ENCODE measurements at regions not wholly inside any gene's neighbourhood (a gene's known extent, or its start where the extent isn't known, plus 50 kb on each side); places are given as distances from the start of the nearest gene placed in this dataset.

- DNase-seq = no peak
Measured at GRCh38 chr12:54711669-54712068, 63.5 kb upstream of the DCD start.

- no peak for DNase-seq
Measured at GRCh38 chr12:54708826-54709225, 60.7 kb upstream of the DCD start.

DNA sequence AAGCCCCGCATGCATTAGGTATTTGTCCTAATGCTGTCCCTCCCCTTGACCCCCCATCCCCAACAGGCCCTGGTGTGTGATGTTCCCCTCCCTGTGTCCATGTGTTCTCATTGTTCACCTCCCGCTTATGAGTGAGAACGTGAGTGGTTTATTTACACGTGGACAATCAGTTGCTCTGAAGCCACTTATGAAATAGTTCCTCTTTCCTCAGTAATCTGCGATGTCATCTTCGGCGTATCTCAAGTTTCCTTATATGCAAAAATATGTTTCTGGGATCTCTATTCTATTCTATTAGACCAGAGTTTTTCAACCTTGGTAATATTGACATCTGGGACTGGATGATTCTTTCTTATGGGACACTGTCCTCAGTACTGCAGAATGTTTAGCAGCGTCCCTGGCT lies 56.0 kb upstream of the DCD start:
- DNase-seq = no peak

GRCh38 chr12:54701940-54702592 lies 53.9 kb upstream of the DCD start:
- DNase-seq = peak; percentile 39

GRCh38 chr12:54700849-54701248 lies 52.7 kb upstream of the DCD start:
- no peak for DNase-seq

DNA sequence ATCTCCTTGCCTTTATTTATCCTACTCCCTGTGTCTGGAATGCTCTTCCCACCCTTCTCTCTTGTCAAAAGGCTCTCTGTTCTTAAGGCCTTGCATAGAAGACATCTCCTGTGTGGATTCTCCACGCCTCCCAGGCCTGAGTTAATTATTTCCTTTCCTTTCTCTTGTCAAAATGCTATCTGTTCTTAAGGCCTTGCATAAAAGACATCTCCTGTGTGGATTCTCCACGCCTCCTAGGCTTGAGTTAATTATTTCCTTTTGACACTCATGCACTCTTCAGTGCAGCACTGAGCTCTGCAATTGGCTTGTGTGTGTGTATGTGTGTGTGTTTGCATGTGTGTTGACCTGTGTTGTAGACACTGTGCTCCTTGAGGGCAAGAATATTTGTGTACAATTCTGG lies 52.1 kb upstream of the DCD start:
- no peak for DNase-seq
